HG03280 (cell line): ENCODE measurements at regions not wholly inside any gene's neighbourhood (a gene's known extent, or its start where the extent isn't known, plus 50 kb on each side); places are given as distances from the start of the nearest gene placed in this dataset.
"Not testable (repeated sequence)": the region's sequence is repeated elsewhere in the genome, so short reads cannot be mapped to it uniquely, and the experiment has no call there.

Source experiments
- ATAC-seq: cut with Tn5 transposase; IDR thresholded peaks from one replicate; pipeline ENCODE4 v1.9.1; 2021; ENCODE audit warnings: mild to moderate bottlenecking, moderate library complexity; ENCODE audit not compliant: unreplicated experiment

DNA sequence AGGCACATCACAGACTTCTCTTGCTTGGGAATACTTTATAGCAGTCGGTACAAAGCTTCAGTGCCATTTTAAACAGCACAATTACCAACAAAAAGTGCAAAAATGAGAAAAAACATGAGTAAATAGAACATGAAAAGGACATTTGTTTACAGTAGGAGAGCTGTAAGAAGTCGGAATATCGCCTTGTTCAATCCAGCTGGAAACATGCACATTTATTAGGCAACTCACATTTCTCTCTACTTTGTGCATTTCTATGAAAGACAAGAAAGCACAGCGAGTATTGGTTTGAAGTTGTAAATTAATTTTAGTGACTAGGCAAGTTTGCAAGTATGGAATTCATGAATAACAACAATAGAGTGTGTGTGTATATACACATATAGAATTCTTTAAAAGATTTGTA lies 484.7 kb downstream of the DACH1 start:
- no peak for ATAC-seq

DNA sequence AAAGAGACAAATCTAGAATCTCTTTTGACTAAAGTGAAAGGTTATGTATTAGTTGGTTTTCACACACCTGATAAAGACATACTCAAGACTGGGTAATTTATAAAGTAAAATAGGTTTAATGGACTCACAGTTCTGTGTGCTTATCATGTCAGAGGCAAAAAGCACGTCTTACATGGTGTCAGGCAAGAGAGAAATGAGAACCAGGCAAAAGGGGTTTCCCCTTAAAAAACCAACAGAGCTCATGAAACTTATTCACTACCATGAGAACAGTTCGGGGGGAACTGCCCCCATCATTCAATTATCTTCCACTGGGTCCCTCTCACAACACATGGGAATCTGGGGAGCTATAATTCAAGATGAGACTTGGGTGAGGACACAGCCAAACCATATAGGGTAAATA lies 486.8 kb downstream of the DACH1 start:
- no peak for ATAC-seq

- no peak for ATAC-seq
These were observed 487.8 kb downstream of the DACH1 start for GRCh38 chr13:71378961-71379905.

DNA sequence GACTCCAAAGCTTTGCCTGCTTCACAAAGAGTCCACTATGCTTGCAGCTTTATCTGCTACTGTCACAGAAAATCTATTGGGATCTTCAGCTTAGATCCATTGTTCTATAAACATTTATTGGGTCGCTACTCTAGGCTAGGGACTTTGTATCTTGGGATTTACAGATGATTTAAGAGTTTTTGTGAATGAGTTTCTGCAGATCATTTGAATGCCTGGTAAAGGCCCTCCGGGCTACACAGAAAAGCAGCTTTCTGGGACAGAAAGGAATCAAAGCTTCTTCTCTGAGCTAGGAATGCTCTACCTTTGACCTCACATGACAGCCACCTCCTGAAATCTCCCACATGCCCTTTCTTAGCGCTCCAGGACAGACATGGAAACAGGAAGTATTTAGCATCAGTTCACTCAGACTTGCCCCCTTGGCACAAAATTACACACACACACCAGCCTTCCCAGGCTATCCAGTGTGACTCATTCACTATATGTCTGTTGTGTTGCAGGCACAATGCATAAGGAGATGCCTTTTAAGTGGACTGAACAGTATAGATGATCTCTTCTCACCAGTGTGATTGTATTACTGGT lies 492.4 kb downstream of the DACH1 start:
- ATAC-seq = no peak

- no peak for ATAC-seq
These were observed 498.7 kb downstream of the DACH1 start for GRCh38 chr13:71368336-71368735.

DNA sequence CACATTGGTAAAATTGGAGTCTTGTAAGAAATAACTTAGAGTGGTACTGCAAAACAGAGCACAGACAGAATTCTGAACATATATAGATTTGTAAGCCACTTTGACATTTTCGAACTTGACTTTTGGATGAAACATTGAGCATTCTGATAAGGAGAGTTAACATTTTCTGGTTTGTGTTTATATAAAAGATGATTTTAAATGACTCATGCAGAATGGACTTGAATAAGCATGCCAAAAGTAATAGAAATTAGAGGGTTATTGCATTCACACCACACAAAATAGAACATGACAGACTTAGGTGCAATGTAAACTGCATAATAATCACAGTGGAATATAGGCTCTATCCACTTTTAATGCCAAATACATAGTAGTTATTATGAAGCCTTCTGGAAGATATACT lies 507.0 kb downstream of the DACH1 start:
- ATAC-seq = no peak

DNA sequence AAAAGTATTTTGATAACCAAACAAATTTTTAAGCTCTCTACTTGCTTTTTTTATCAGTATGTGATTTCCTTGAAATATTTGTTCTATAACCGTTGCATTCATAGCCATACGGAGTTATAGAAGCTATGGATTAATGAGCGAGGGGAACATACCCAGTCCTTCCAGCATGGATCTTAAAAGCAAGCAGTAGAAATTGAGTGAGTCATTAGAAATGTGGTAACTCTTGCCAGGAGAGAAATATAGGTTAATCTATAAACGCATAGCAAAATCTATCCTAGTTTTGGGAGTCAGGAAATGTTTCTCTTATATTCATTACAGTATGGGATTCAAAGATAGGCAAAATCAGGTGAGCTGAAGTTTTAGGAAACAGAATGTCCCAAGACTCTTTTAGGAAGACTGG lies 507.4 kb downstream of the DACH1 start:
- no peak for ATAC-seq

GRCh38 chr13:71358218-71358617 lies 508.8 kb downstream of the DACH1 start:
- ATAC-seq = no peak

- ATAC-seq = no peak
These were observed 512.0 kb downstream of the DACH1 start for GRCh38 chr13:71355010-71355409.

GRCh38 chr13:71350886-71351285 lies 516.1 kb downstream of the DACH1 start:
- ATAC-seq = no peak

DNA sequence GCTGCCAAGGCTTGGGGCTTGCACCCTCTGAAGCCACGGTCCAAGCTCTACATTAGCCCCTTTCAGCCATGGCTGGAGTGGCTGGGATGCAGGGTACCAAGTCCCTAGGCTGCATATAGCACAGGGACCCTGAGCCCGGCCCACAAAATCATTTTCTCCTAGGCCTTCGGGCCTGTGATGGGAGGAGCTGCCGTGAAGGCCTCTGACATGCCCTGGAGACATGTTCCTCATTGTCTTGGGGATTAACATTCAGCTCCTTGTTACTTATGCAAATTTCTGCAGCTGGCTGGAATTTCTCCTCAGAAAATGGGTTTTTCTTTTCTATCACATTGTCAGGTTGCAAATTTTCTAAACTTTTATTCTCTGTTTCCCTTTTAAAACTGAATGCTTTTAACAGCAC lies 521.1 kb downstream of the DACH1 start:
- ATAC-seq = not testable (repeated sequence)

DNA sequence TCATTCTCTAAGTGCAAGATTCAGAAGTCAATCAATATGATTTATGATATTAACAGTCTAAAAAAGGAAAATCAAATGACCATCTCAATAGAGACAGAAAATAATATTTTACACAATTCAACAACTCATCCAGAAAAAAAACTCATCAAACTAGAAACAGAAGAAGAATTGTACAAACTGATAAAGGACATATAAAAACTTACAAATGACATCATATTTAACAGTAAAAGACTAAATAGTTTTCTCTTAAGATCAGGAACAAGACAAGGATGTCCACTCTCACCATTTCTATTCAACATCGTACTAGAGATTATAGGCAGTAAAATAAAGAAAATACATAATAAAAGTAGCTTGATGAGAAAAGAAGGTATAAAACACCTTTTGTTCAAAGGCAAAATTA lies 527.3 kb downstream of the DACH1 start:
- no peak for ATAC-seq

GRCh38 chr13:71339005-71339404 lies 528.0 kb downstream of the DACH1 start:
- no peak for ATAC-seq

DNA sequence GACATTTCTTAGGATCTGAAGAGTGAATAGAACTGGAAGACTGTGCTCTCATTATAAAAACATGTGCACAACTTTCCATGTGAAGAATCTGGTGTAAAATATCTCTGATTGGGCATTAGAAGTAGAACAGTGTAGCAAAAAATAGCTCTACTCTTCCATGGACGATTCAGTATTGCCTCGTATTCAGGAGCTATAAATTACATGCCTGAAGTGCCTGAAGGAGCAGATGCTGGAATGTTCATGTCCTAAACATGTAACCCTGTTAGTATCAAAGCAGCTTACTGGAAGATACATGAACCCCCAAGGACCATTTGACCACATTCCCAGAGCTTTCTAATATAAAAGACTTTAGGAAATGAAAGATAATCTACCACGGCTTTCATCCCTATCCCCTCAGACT lies 528.9 kb downstream of the DACH1 start:
- no peak for ATAC-seq

DNA sequence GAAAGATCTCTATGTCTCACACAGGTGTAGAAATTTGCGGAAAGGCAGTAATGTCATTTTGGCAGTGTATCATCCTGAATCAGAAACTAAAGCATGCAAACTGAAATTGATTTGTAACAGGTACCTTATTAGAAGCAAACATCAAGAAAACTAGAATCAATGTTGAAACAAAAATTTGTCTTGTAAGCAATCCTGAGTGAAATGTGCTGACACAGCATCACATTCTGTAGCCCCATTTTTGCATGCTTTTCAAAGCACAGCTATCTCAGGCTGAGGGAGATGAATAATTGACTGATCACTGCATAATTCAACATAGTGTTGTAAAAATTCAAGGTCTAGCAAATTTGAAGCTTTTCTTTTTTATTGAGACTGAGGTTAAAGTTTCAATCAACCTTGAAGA lies 539.7 kb downstream of the DACH1 start:
- no peak for ATAC-seq

DNA sequence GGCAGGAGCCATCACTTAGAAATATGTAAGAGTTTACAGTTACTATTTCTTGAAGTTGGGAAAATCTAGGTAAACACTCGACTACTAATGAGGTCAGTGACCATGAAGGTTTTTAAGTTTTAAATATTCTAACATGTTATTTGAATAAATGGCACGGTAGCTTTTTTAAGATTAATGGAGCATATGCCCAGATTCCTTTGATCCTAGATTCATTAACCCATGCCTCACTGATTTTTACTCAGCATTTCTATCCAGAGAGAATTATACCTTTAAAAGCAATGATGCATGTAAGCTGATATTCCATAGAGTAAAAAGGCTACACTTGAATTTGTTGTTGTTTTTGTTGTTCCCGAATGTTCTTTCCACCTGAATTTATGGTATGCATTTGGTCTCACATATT lies 541.4 kb downstream of the DACH1 start:
- ATAC-seq = no peak

- ATAC-seq = no peak
These were observed 543.7 kb downstream of the DACH1 start for GRCh38 chr13:71323266-71323665.

GRCh38 chr13:71320452-71320851 lies 546.6 kb downstream of the DACH1 start:
- no peak for ATAC-seq

DNA sequence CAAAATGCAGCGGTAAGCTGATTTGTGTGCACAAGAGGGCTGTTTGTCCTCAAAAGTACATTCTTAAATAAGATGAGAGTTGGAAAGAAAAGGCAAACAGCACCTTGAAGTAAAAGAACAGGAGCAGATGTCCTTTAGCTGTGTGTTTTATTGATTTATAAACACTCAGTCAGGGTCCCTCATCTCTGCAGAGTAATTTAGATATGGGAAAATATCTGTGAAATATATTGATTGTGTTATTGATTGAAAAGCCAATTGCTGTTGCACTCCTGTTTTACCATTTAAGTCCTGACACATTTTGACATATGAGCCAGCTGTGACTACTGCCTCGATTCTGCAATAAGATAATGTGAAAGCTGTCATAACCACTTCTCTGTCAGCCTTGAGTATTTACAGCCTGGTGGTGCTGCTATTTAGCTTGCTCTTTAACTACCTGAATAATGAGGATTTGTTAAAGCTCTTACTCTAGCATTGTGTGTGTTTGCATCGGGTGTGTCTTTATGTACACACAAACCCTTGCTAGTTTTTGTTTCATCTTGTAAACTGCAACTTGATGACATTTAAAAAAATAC lies 550.1 kb downstream of the DACH1 start:
- no peak for ATAC-seq

GRCh38 chr13:71312923-71313322 lies 554.1 kb downstream of the DACH1 start:
- no peak for ATAC-seq

GRCh38 chr13:71309905-71310304 lies 557.1 kb downstream of the DACH1 start:
- ATAC-seq = no peak

- no peak for ATAC-seq
These were observed 560.2 kb downstream of the DACH1 start for GRCh38 chr13:71306821-71307220.
